ENCODE measurements at regions not wholly inside any gene's neighbourhood (a gene's known extent, or its start where the extent isn't known, plus 50 kb on each side); places are given as distances from the start of the nearest gene placed in this dataset.

DNA sequence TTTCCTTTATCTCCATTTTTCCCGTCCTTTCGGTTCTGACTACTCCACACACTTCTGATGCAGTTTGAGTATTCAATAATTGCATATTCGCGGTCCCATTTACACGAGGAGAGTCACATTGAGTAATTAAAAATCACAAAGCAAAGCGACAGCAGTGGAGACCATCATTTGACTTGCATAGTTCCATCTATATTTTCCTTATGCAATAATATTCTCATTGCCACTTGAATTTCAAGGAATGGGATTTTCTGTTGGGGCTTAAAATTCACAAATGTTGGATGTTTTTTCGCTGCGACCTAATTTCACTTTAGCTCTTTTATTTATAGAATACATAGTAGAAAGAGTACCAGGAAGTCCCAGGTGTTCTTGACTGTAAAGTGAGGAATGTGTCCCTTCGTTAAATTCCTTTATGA, 186.8 kb downstream of the ZEB2 start:
- no peaks in the 10 kb centered on the region for H3K27me3 Mint-ChIP-seq
- peaks cover 4 to 24% (median 17%) of the 10 kb centered on the region in 3 donors for H3K4me1 Mint-ChIP-seq
- no peaks in the 10 kb centered on the region for H3K36me3 Mint-ChIP-seq
- peak overlapping the region; percentile 89 to 96 (median 91) for H3K27ac Mint-ChIP-seq
- peak overlapping the region; percentile 94 to 98 (median 97) for H3K4me3 Mint-ChIP-seq
- peaks cover 0 to 3% (median 0%) of the 10 kb centered on the region in 3 donors for H3K9me3 Mint-ChIP-seq

GRCh38 chr2:144332356-144333142, 187.4 kb downstream of the ZEB2 start:
- H3K36me3 Mint-ChIP-seq, result no peaks in the 10 kb centered on the region
- H3K4me1 Mint-ChIP-seq, result peaks cover 4 to 24% (median 17%) of the 10 kb centered on the region in 3 donors
- H3K27ac Mint-ChIP-seq, result peak overlapping the region; percentile 89 to 96 (median 91)
- peaks cover 0 to 3% (median 0%) of the 10 kb centered on the region in 3 donors for H3K9me3 Mint-ChIP-seq
- H3K27me3 Mint-ChIP-seq, result no peaks in the 10 kb centered on the region
- peak overlapping the region; percentile 94 to 98 (median 97) for H3K4me3 Mint-ChIP-seq

- peaks cover 5 to 24% (median 17%) of the 10 kb centered on the region in 3 donors for H3K4me1 Mint-ChIP-seq
- H3K27me3 Mint-ChIP-seq, result no peaks in the 10 kb centered on the region
- H3K36me3 Mint-ChIP-seq, result no peaks in the 10 kb centered on the region
- no peaks in the 10 kb centered on the region for H3K9me3 Mint-ChIP-seq
- H3K27ac Mint-ChIP-seq, result peak overlapping the region; percentile 28 to 77 (median 76)
- H3K4me3 Mint-ChIP-seq, result peak overlapping the region; percentile 89 to 94 (median 90)
These were observed 188.1 kb downstream of the ZEB2 start for GRCh38 chr2:144331674-144332355.

- Mint-ChIP-seq H3K4me3 (peak overlapping the region; percentile 89 to 94 (median 90)), H3K9me3 (no peaks in the 10 kb centered on the region), H3K27ac (peak overlapping the region; percentile 28 to 77 (median 67)), H3K27me3 (no peaks in the 10 kb centered on the region), H3K4me1 (peaks cover 9 to 29% (median 21%) of the 10 kb centered on the region in 3 donors), H3K36me3 (no peaks in the 10 kb centered on the region)
These were observed 188.8 kb downstream of the ZEB2 start for GRCh38 chr2:144330951-144331673.

GRCh38 chr2:144329472-144329871, 190.4 kb downstream of the ZEB2 start:
- Mint-ChIP-seq H3K36me3 (no peaks in the 10 kb centered on the region), H3K4me1 (peaks cover 21 to 42% (median 34%) of the 10 kb centered on the region in 3 donors), H3K9me3 (no peaks in the 10 kb centered on the region), H3K4me3 (peak overlapping the region in 1 of 4 donors; percentile 68), H3K27ac (peak overlapping the region in 2 of 3 donors; percentile 3 to 10), H3K27me3 (no peaks in the 10 kb centered on the region)

- no peaks in the 10 kb centered on the region for H3K27me3 Mint-ChIP-seq
- no peak overlapping the region for H3K27ac Mint-ChIP-seq
- H3K36me3 Mint-ChIP-seq, result no peaks in the 10 kb centered on the region
- H3K9me3 Mint-ChIP-seq, result no peaks in the 10 kb centered on the region
- peak overlapping the region in 1 of 4 donors; percentile 17 for H3K4me3 Mint-ChIP-seq
- H3K4me1 Mint-ChIP-seq, result peaks cover 25 to 47% (median 38%) of the 10 kb centered on the region in 3 donors
These were observed 191.0 kb downstream of the ZEB2 start for GRCh38 chr2:144328938-144329337.

GRCh38 chr2:144326825-144327224, 193.1 kb downstream of the ZEB2 start:
- no peaks in the 10 kb centered on the region for H3K27me3 Mint-ChIP-seq
- H3K4me3 Mint-ChIP-seq, result peak overlapping the region in 2 of 4 donors; percentile 22 to 39
- H3K4me1 Mint-ChIP-seq, result peaks cover 26 to 50% (median 43%) of the 10 kb centered on the region in 3 donors
- no peaks in the 10 kb centered on the region for H3K9me3 Mint-ChIP-seq
- no peaks in the 10 kb centered on the region for H3K36me3 Mint-ChIP-seq
- peak overlapping the region in 1 of 3 donors; percentile 58 for H3K27ac Mint-ChIP-seq

- Mint-ChIP-seq H3K4me1 (peaks cover 35 to 51% (median 46%) of the 10 kb centered on the region in 3 donors), H3K27me3 (no peaks in the 10 kb centered on the region), H3K27ac (peak overlapping the region in 2 of 3 donors; percentile 49 to 59)
These were observed 194.8 kb downstream of the ZEB2 start for GRCh38 chr2:144325086-144325485.

GRCh38 chr2:144324446-144325045, 195.4 kb downstream of the ZEB2 start:
- H3K9me3 Mint-ChIP-seq, result no peaks in the 10 kb centered on the region

More at GRCh38 chr2:144325086-144325485, 194.8 kb downstream of the ZEB2 start:
- Mint-ChIP-seq H3K9me3 (no peaks in the 10 kb centered on the region), H3K4me3 (peak overlapping the region in 3 of 4 donors; percentile 60 to 87 (median 83)), H3K36me3 (no peaks in the 10 kb centered on the region)

GRCh38 chr2:144323946-144324345, 196.0 kb downstream of the ZEB2 start:
- Mint-ChIP-seq H3K4me3 (peak overlapping the region; percentile 34 to 87 (median 72)), H3K9me3 (no peaks in the 10 kb centered on the region), H3K27me3 (no peaks in the 10 kb centered on the region), H3K27ac (peak overlapping the region in 2 of 3 donors; percentile 20 to 49), H3K4me1 (peaks cover 33 to 46% (median 41%) of the 10 kb centered on the region in 3 donors), H3K36me3 (no peaks in the 10 kb centered on the region)

More at GRCh38 chr2:144324446-144325045, 195.4 kb downstream of the ZEB2 start:
- H3K27me3 Mint-ChIP-seq, result no peaks in the 10 kb centered on the region
- H3K4me3 Mint-ChIP-seq, result peak overlapping the region; percentile 34 to 87 (median 72)
- H3K36me3 Mint-ChIP-seq, result no peaks in the 10 kb centered on the region
- peak overlapping the region; percentile 20 to 59 (median 49) for H3K27ac Mint-ChIP-seq
- H3K4me1 Mint-ChIP-seq, result peaks cover 33 to 47% (median 42%) of the 10 kb centered on the region in 3 donors

GRCh38 chr2:144322379-144322778, 197.5 kb downstream of the ZEB2 start:
- Mint-ChIP-seq H3K27ac (no peak overlapping the region), H3K9me3 (no peaks in the 10 kb centered on the region), H3K4me1 (peaks cover 34 to 44% (median 42%) of the 10 kb centered on the region in 3 donors), H3K36me3 (no peaks in the 10 kb centered on the region), H3K27me3 (no peaks in the 10 kb centered on the region), H3K4me3 (no peak overlapping the region)

DNA sequence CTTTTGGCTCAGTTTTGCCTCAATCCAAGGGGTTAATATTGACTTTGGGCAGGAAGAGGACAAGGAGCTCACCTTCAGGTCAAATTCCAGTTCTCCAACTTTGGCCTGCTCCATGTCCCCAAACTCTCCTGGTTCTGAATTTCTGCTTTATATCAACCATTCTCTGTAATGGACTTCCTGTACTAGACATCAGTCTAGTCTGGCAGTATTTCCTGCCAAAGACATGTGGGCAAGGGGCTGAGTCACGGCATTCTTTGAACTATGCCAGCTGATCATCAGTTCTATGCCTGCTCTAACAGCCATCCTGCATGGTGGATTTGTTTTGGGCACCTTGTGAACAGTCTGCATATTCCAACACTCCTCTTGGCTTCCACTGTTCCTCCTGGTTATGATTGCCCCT, 199.4 kb downstream of the ZEB2 start:
- H3K36me3 Mint-ChIP-seq, result peaks cover 1% of the 10 kb centered on the region
- peaks cover 31 to 47% (median 38%) of the 10 kb centered on the region in 3 donors for H3K4me1 Mint-ChIP-seq
- peak overlapping the region in 2 of 4 donors; percentile 51 to 77 for H3K4me3 Mint-ChIP-seq
- H3K27me3 Mint-ChIP-seq, result no peaks in the 10 kb centered on the region
- H3K27ac Mint-ChIP-seq, result peak overlapping the region in 1 of 3 donors; percentile 31
- H3K9me3 Mint-ChIP-seq, result no peaks in the 10 kb centered on the region

GRCh38 chr2:144317071-144317738, 202.7 kb downstream of the ZEB2 start:
- Mint-ChIP-seq H3K27me3 (no peaks in the 10 kb centered on the region), H3K27ac (no peak overlapping the region), H3K9me3 (peaks cover 7 to 9% (median 9%) of the 10 kb centered on the region in 3 donors), H3K4me3 (no peak overlapping the region), H3K4me1 (peaks cover 16 to 24% (median 17%) of the 10 kb centered on the region in 3 donors), H3K36me3 (peaks cover 9% of the 10 kb centered on the region)
